CD4-positive, alpha-beta T cell (primary cell): ENCODE measurements at regions not wholly inside any gene's neighbourhood (a gene's known extent, or its start where the extent isn't known, plus 50 kb on each side); places are given as distances from the start of the nearest gene placed in this dataset.

Source experiments
- ATAC-seq: fragments of 200-7000 bp; cut with Tn5 transposase; one replicate; pipeline ENCODE4 v1.10.0; 2022; ENCODE audit warnings: mild to moderate bottlenecking; ENCODE audit not compliant: poor library complexity
- CTCF ChIA-PET: fragments of 350-600 bp; sonication (Branson Sonifier 250); formaldehyde crosslinking; loops from one replicate; lab custom pipeline; 2021; ENCODE audit warnings: antibody characterized with exemption, inconsistent platforms; lab: Charles Lee
- POLR2A ChIA-PET: fragments of 350-600 bp; sonication (Branson Sonifier 250); formaldehyde crosslinking; loops from one replicate; lab custom pipeline; 2021; ENCODE audit warnings: antibody characterized with exemption, inconsistent platforms; lab: Charles Lee
- DNase-seq, 14 experiments: peaks; one replicate each; pipeline ENCODE4 v3.0.0-alpha.2; 2013 to 2020; ENCODE audit warnings: mixed read lengths in 2 of 14
- H3K27ac ChIP-seq, 2 donors: one replicate each; pipeline versions ENCODE4 v1.5.1 to v1.7.0; 2013; ENCODE audit warnings: low read length in 2 of 2, low read depth in 1 of 2, mild to moderate bottlenecking in 1 of 2
- H3K27me3 ChIP-seq, 2 experiments: 1 replicate in 1 of 2; 2 replicates in 1 of 2; pipeline versions ENCODE4 v1.6.1 to v1.7.0; 2013; ENCODE audit warnings: low read length in 2 of 2, control low read depth in 1 of 2, mild to moderate bottlenecking in 1 of 2, moderate library complexity in 1 of 2; ENCODE audit not compliant: insufficient read depth in 2 of 2, control insufficient read depth in 1 of 2
- H3K36me3 ChIP-seq: one replicate; pipeline ENCODE4 v1.6.1; 2013; ENCODE audit warnings: low read length, control low read depth; ENCODE audit not compliant: insufficient read depth
- H3K4me1 ChIP-seq: one replicate; pipeline ENCODE4 v1.6.1; 2013; ENCODE audit warnings: low read length, control low read depth; ENCODE audit not compliant: insufficient read depth
- H3K4me3 ChIP-seq: one replicate; pipeline ENCODE4 v1.5.1; 2013; ENCODE audit warnings: mild to moderate bottlenecking, low read length, moderate library complexity
- H3K9me3 ChIP-seq, 2 experiments: 1 replicate in 1 of 2; 2 replicates in 1 of 2; pipeline versions ENCODE4 v1.6.1 to v1.7.0; 2013; ENCODE audit warnings: low read length in 2 of 2, mild to moderate bottlenecking in 2 of 2, control low read depth in 1 of 2, moderate library complexity in 1 of 2; ENCODE audit not compliant: control insufficient read depth in 1 of 2, insufficient read depth in 1 of 2
- H3K27ac Mint-ChIP-seq: one replicate; pipeline ENCODE4 v1.8.0; 2020; ENCODE audit warnings: mixed read lengths
- H3K27me3 Mint-ChIP-seq: one replicate; pipeline ENCODE4 v1.8.0; 2021; ENCODE audit warnings: mixed read lengths
- H3K36me3 Mint-ChIP-seq: one replicate; pipeline ENCODE4 v1.8.0; 2021; ENCODE audit warnings: low read depth, mixed read lengths
- H3K4me1 Mint-ChIP-seq: one replicate; pipeline ENCODE4 v1.8.0; 2021; ENCODE audit warnings: low read depth, mixed read lengths
- H3K4me3 Mint-ChIP-seq: one replicate; pipeline ENCODE4 v1.8.0; 2020; ENCODE audit warnings: mild to moderate bottlenecking, mixed read lengths
- H3K9me3 Mint-ChIP-seq: one replicate; pipeline ENCODE4 v1.8.0; 2020; ENCODE audit warnings: mixed read lengths
- CTCF ChIP-seq: fragments of 200-600 bp; IDR thresholded peaks from one replicate; pipeline ENCODE4 v1.8.0; 2022; ENCODE audit warnings: antibody characterized with exemption, mild to moderate bottlenecking
- intact Hi-C, 2 experiments: fragments of 100-400 bp; cut with DNase I in 1 of 2; cut with micrococcal nuclease in 1 of 2; formaldehyde crosslinking; loops; one replicate each; pipeline versions ENCODE4 v1.15.1 to v1.9.0; 2023 to 2025; cut with DNase I, micrococcal nuclease

GRCh38 chr6:50288881-50289280 lies 239.2 kb upstream of the DEFB112 start:
- Histone ChIP-seq H3K27me3 (no peaks in the 10 kb centered on the region), H3K4me3 (no peak overlapping the region), H3K36me3 (no peaks in the 10 kb centered on the region), H3K4me1 (no peaks in the 10 kb centered on the region), H3K27ac (no peak overlapping the region), H3K9me3 (peaks cover 4% of the 10 kb centered on the region in 2 experiments)
- DNase-seq, result no peak
- H3K9me3 Mint-ChIP-seq, result no peaks in the 10 kb centered on the region
- no peaks in the 10 kb centered on the region for H3K27me3 Mint-ChIP-seq
- CTCF ChIA-PET, result no interaction called here
- no peak for TF ChIP-seq CTCF
- POLR2A ChIA-PET, result no interaction called here
- no peaks in the 10 kb centered on the region for H3K4me1 Mint-ChIP-seq
- intact Hi-C loops, result no loop called here
- H3K36me3 Mint-ChIP-seq, result no peaks in the 10 kb centered on the region
- no peak overlapping the region for H3K4me3 Mint-ChIP-seq
- H3K27ac Mint-ChIP-seq, result no peak overlapping the region
- ATAC-seq, result no peak

- POLR2A ChIA-PET, result no interaction called here
Observed at GRCh38 chr6:50289366-50289765, 239.6 kb upstream of the DEFB112 start.

GRCh38 chr6:50301307-50301706 lies 251.6 kb upstream of the DEFB112 start:
- H3K27me3 Mint-ChIP-seq, result no peaks in the 10 kb centered on the region
- ATAC-seq (no peak), DNase-seq (no peak)
- Histone ChIP-seq H3K27ac (no peak overlapping the region), H3K4me3 (no peak overlapping the region), H3K27me3 (no peaks in the 10 kb centered on the region), H3K36me3 (no peaks in the 10 kb centered on the region), H3K4me1 (no peaks in the 10 kb centered on the region), H3K9me3 (peaks cover 0 to 3% of the 10 kb centered on the region in 2 experiments)
- peaks cover 3% of the 10 kb centered on the region for H3K9me3 Mint-ChIP-seq
- intact Hi-C loops, result no loop called here
- no peaks in the 10 kb centered on the region for H3K4me1 Mint-ChIP-seq
- ChIA-PET CTCF (no interaction called here), POLR2A (no interaction called here)
- H3K36me3 Mint-ChIP-seq, result no peaks in the 10 kb centered on the region
- no peak overlapping the region for H3K27ac Mint-ChIP-seq
- no peak overlapping the region for H3K4me3 Mint-ChIP-seq
- TF ChIP-seq CTCF, result no peak

More at GRCh38 chr6:50289366-50289765, 239.6 kb upstream of the DEFB112 start:
- H3K4me3 Mint-ChIP-seq, result no peak overlapping the region
- intact Hi-C loops, result no loop called here
- no peaks in the 10 kb centered on the region for H3K4me1 ChIP-seq
- peaks cover 4% of the 10 kb centered on the region in 2 experiments for H3K9me3 ChIP-seq
- H3K27ac Mint-ChIP-seq, result no peak overlapping the region
- ATAC-seq (no peak), DNase-seq (no peak)
- H3K27me3 ChIP-seq, result no peaks in the 10 kb centered on the region
- CTCF ChIA-PET, result no interaction called here
- no peaks in the 10 kb centered on the region for H3K27me3 Mint-ChIP-seq
- no peaks in the 10 kb centered on the region for H3K4me1 Mint-ChIP-seq
- no peaks in the 10 kb centered on the region for H3K36me3 ChIP-seq
- no peaks in the 10 kb centered on the region for H3K36me3 Mint-ChIP-seq
- no peak overlapping the region for H3K4me3 ChIP-seq
- no peak overlapping the region for H3K27ac ChIP-seq
- H3K9me3 Mint-ChIP-seq, result no peaks in the 10 kb centered on the region
- no peak for TF ChIP-seq CTCF
